ENCODE measurements at regions not wholly inside any gene's neighbourhood (a gene's known extent, or its start where the extent isn't known, plus 50 kb on each side); places are given as distances from the start of the nearest gene placed in this dataset.

GRCh38 chr20:11371831-11372230 is 545.9 kb upstream of the BTBD3 start (continued):
- TF ChIP-seq ZBTB40 (IDR thresholded peaks at IDR 0.05; ENCODE audit: borderline replicate concordance) = no peak

GRCh38 chr20:11372876-11373790 is 544.6 kb upstream of the BTBD3 start:
- H4K20me1 ChIP-seq (ENCODE audit: control insufficient read depth, insufficient read depth) = no peaks in the 10 kb centered on the region
- ChIA-PET SMC1A (ENCODE audit: uncharacterized antibody, unreplicated experiment) (interaction anchor here (0.6 to 2.7 kb wide), 9 partner anchors 8 to 74 kb away, joined by 3 to 10 read pairs (median 4); no protein-coding TSS in a partner anchor), POLR2A (interaction anchor here (1.9 kb wide), 1 partner anchor 19 kb away, joined by 7 read pairs; no protein-coding TSS in a partner anchor), CTCF (interaction anchor here (0.8 to 1.4 kb wide), 4 partner anchors 12 to 105 kb away, joined by 3 to 8 read pairs (median 4); no protein-coding TSS in a partner anchor), RAD21 (ENCODE audit: unreplicated experiment) (interaction anchor here (1.1 to 1.2 kb wide), 2 partner anchors 138 to 141 kb away, joined by 3 read pairs; no protein-coding TSS in a partner anchor)
- no peaks in the 10 kb centered on the region for H3K27me3 ChIP-seq (replicated peaks in 1 of 2; ENCODE audit: control insufficient read depth in 2 of 2, insufficient read depth in 2 of 2, low read length in 1 of 2)
- H3K36me3 ChIP-seq (ENCODE audit: control insufficient read depth in 2 of 2, insufficient read depth in 2 of 2, low read length in 1 of 2) = no peaks in the 10 kb centered on the region
- intact Hi-C loops (cut with micrococcal nuclease; ENCODE audit: unreplicated experiment) = loop anchor here (10.0 kb wide), 1 partner anchor 938 kb away; the partner anchor contains the start of genes MKKS and SLX4IP
- no peak overlapping the region for H3K27ac ChIP-seq (ENCODE audit: control insufficient read depth, insufficient read depth)
- no peak overlapping the region for H2AFZ ChIP-seq (ENCODE audit: control insufficient read depth, low read depth, low read length)
- H3K4me3 ChIP-seq = no peak overlapping the region
- 31% methylated on average over 5 of the region's 5 CpGs for WGBS (ENCODE audit: insufficient coverage, insufficient replicate concordance, low lambda C conversion rate, missing lambda C conversion rate)
- DNase-seq (ENCODE audit: low read depth, low spot score) (no peak), ATAC-seq (peak; percentile 70), FAIRE-seq (no peak)
- TF ChIP-seq MEF2A (IDR thresholded peaks at IDR 0.05; ENCODE audit: insufficient read depth, low read depth, low read length) = no peak
- TF ChIP-seq YY1 (IDR thresholded peaks at IDR 0.05; ENCODE audit: low read depth, low read length) = 0 out of 2 replicates have a peak, but pooled peaks have one; percentile 16
- no peak for TF ChIP-seq NBN (IDR thresholded peaks at IDR 0.05)
- peak; percentile 45; the same call in 1 of the 2 replicates for TF ChIP-seq PKNOX1 (IDR thresholded peaks at IDR 0.05)
- TF ChIP-seq ZNF622 (IDR thresholded peaks at IDR 0.05) = no peak
- no peaks in the 10 kb centered on the region for H3K79me2 ChIP-seq (ENCODE audit: control insufficient read depth, insufficient read depth, low read length)
- no TSS peak for BruUV-seq (replicated peaks)
- H3K9me3 ChIP-seq (replicated peaks; ENCODE audit: control insufficient read depth, insufficient read depth, low read length) = no peaks in the 10 kb centered on the region
- no peaks in the 10 kb centered on the region for H3K4me1 ChIP-seq (ENCODE audit: control insufficient read depth, insufficient read depth, low read length)
- H3K9ac ChIP-seq (ENCODE audit: control insufficient read depth, insufficient read depth, low read length) = no peak overlapping the region
- in situ Hi-C loops (cut with MboI) = no loop called here
- no peak overlapping the region for H3K4me2 ChIP-seq (ENCODE audit: control insufficient read depth, insufficient read depth)

Measured in GM12878 (cell line).